ENCODE measurements at regions not wholly inside any gene's neighbourhood (a gene's known extent, or its start where the extent isn't known, plus 50 kb on each side); places are given as distances from the start of the nearest gene placed in this dataset.
"Not testable (repeated sequence)": the region's sequence is repeated elsewhere in the genome, so short reads cannot be mapped to it uniquely, and the experiment has no call there.

GRCh38 chr6:168377856-168378832 is 58.6 kb upstream of the DACT2 start:
- Mint-ChIP-seq H3K4me3 (no peak overlapping the region), H3K27me3 (ENCODE audit: low read depth) (no peaks in the 10 kb centered on the region), H3K36me3 (ENCODE audit: low read depth) (no peaks in the 10 kb centered on the region), H3K9me3 (ENCODE audit: insufficient read depth) (no peaks in the 10 kb centered on the region), H3K27ac (no peak overlapping the region), H3K4me1 (ENCODE audit: low read depth) (no peaks in the 10 kb centered on the region)
- POLR2A ChIA-PET = no interaction called here
- ATAC-seq (no peak), DNase-seq (no peak)
- CTCF ChIA-PET = no interaction called here

DNA sequence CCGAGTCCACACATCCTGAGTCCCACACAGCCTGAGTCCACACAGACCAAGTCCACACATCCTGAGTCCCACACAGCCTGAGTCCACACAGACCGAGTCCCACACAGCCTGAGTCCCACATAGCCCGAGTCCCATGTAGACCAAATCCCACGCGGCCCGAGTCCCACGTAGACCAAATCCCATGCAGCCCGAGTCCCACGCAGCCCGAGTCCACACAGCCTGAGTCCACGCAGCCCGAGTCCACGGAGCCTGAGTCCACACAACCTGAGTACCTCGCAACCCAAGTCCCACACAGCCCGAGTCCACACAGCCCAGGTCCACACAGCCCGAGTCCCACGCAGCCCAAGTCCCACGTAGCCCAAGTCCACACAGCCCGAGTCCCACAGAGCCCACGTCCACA is 60.0 kb upstream of the DACT2 start:
- ATAC-seq; H3K27me3 Mint-ChIP-seq (ENCODE audit: low read depth); H3K4me1 Mint-ChIP-seq (ENCODE audit: low read depth); H3K4me3 Mint-ChIP-seq; H3K36me3 Mint-ChIP-seq (ENCODE audit: low read depth); H3K27ac Mint-ChIP-seq; CTCF ChIA-PET; POLR2A ChIA-PET; DNase-seq; H3K9me3 Mint-ChIP-seq (ENCODE audit: insufficient read depth): not testable (repeated sequence)

GRCh38 chr6:168380166-168380955 is 60.6 kb upstream of the SMOC2 start:
- POLR2A ChIA-PET, H3K4me3 Mint-ChIP-seq: not testable (repeated sequence)

DNA sequence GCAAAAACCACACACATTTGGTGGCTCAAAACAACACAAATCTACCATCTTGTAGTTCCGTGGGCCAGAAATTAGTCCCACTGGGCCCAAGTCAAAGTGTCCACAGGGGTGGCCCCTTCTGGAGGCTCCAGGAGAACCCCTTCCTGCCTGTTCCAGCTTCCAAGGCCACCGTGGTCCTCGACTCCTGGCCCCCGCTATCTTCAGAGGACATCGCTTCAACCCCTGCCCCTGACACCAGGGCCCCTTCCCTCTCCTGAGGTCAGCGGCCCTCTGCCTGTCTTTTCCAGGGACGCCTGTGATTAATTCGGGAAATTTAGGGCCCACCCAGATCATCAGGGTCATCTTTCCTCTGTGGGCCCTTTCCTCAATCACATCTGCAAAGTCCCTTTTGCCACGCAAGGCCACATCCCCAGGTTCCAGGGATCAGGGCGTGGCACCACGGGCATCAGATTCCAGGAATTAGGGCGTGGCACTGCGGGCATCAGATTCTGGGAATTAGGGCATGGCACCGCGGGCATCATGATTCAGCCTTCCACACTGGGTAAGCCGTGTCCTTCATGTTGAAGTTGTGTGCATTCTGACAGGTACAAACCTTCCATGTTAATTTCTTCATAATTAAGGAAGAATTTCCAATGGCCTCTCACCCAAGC is 59.9 kb upstream of the SMOC2 start:
- no peaks in the 10 kb centered on the region for H3K36me3 Mint-ChIP-seq (ENCODE audit: low read depth)
- H3K27ac Mint-ChIP-seq = no peak overlapping the region
- no peak for ATAC-seq
- H3K27me3 Mint-ChIP-seq (ENCODE audit: low read depth) = no peaks in the 10 kb centered on the region
- no peak for DNase-seq
- peaks cover 7% of the 10 kb centered on the region for H3K9me3 Mint-ChIP-seq (ENCODE audit: insufficient read depth)
- no peaks in the 10 kb centered on the region for H3K4me1 Mint-ChIP-seq (ENCODE audit: low read depth)
- no peak overlapping the region for H3K4me3 Mint-ChIP-seq
- ChIA-PET CTCF (no interaction called here), POLR2A (no interaction called here)

More at GRCh38 chr6:168380166-168380955, 60.6 kb upstream of the SMOC2 start:
- H3K4me1 Mint-ChIP-seq (ENCODE audit: low read depth); DNase-seq; CTCF ChIA-PET; ATAC-seq; H3K9me3 Mint-ChIP-seq (ENCODE audit: insufficient read depth); H3K36me3 Mint-ChIP-seq (ENCODE audit: low read depth); H3K27ac Mint-ChIP-seq; H3K27me3 Mint-ChIP-seq (ENCODE audit: low read depth): not testable (repeated sequence)

- no peak overlapping the region for H3K27ac Mint-ChIP-seq
- no peak for DNase-seq
- POLR2A ChIA-PET = no interaction called here
- H3K4me1 Mint-ChIP-seq (ENCODE audit: low read depth) = no peaks in the 10 kb centered on the region
- H3K9me3 Mint-ChIP-seq (ENCODE audit: insufficient read depth) = peaks cover 7% of the 10 kb centered on the region
- H3K36me3 Mint-ChIP-seq (ENCODE audit: low read depth) = no peaks in the 10 kb centered on the region
- CTCF ChIA-PET = no interaction called here
- H3K27me3 Mint-ChIP-seq (ENCODE audit: low read depth) = no peaks in the 10 kb centered on the region
- no peak overlapping the region for H3K4me3 Mint-ChIP-seq
- ATAC-seq = no peak
Observed at GRCh38 chr6:168381726-168382458, 59.1 kb upstream of the SMOC2 start.

DNA sequence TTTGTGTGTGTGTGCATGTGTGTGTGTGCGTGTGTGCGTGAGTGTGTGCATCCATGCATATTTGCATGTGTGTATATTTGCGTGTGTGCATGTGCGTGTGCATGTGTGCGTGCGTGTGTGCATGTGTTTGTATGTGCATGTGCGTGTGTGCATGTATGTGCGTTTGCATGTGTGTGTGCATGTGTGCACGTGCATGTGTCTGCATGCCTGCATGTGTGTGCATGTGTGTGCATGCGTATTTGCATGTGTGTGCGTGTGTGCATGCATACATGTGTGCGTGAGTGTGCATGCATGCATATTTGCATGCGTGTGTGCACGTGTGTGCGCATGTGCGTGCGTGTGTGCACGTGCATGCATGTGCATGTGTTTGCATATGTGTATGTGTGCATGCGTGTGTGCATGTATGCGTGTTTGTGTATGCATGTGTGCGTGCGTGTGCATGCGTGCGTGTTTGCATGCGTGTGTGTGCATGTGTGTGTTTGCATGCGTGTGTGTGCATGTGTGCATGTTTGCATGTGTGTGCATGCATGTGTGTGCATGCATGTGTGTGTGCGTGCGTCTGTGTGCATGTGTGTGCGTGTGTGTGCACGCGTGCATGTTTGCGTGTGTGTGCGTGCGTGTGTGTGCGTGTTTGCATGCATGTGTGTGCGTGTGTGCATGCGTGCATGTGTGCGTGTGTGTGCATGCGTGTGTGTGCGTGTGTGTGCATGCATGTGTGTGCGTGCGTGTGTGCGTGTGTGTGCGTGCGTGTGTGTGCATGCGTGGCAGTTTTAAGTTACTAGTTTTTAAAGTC is 57.7 kb upstream of the SMOC2 start:
- ATAC-seq = no peak
- Mint-ChIP-seq H3K27ac (no peak overlapping the region), H3K27me3 (ENCODE audit: low read depth) (no peaks in the 10 kb centered on the region), H3K4me3 (no peak overlapping the region), H3K4me1 (ENCODE audit: low read depth) (no peaks in the 10 kb centered on the region), H3K36me3 (ENCODE audit: low read depth) (no peaks in the 10 kb centered on the region), H3K9me3 (ENCODE audit: insufficient read depth) (peaks cover 7% of the 10 kb centered on the region)
- no peak for DNase-seq
- CTCF ChIA-PET = no interaction called here
- POLR2A ChIA-PET = no interaction called here

- H3K9me3 Mint-ChIP-seq (ENCODE audit: insufficient read depth) = peaks cover 7% of the 10 kb centered on the region
- DNase-seq (no peak), ATAC-seq (no peak)
- ChIA-PET POLR2A (no interaction called here), CTCF (no interaction called here)
- H3K27ac Mint-ChIP-seq = no peak overlapping the region
- no peak overlapping the region for H3K4me3 Mint-ChIP-seq
- no peaks in the 10 kb centered on the region for H3K36me3 Mint-ChIP-seq (ENCODE audit: low read depth)
- no peaks in the 10 kb centered on the region for H3K4me1 Mint-ChIP-seq (ENCODE audit: low read depth)
- no peaks in the 10 kb centered on the region for H3K27me3 Mint-ChIP-seq (ENCODE audit: low read depth)
Observed at GRCh38 chr6:168384045-168385036, 56.6 kb upstream of the SMOC2 start.

- Mint-ChIP-seq H3K4me1 (ENCODE audit: low read depth) (no peaks in the 10 kb centered on the region), H3K27ac (no peak overlapping the region), H3K27me3 (ENCODE audit: low read depth) (no peaks in the 10 kb centered on the region), H3K36me3 (ENCODE audit: low read depth) (no peaks in the 10 kb centered on the region), H3K9me3 (ENCODE audit: insufficient read depth) (peaks cover 7% of the 10 kb centered on the region), H3K4me3 (no peak overlapping the region)
- no peak for DNase-seq
- ChIA-PET CTCF (no interaction called here), POLR2A (no interaction called here)
- ATAC-seq = no peak
Observed at GRCh38 chr6:168385037-168385759, 55.8 kb upstream of the SMOC2 start.

- ATAC-seq (no peak), DNase-seq (no peak)
- H3K4me1 Mint-ChIP-seq (ENCODE audit: low read depth) = no peaks in the 10 kb centered on the region
- H3K27ac Mint-ChIP-seq = no peak overlapping the region
- no peak overlapping the region for H3K4me3 Mint-ChIP-seq
- ChIA-PET CTCF (no interaction called here), POLR2A (no interaction called here)
- no peaks in the 10 kb centered on the region for H3K36me3 Mint-ChIP-seq (ENCODE audit: low read depth)
- H3K27me3 Mint-ChIP-seq (ENCODE audit: low read depth) = no peaks in the 10 kb centered on the region
- H3K9me3 Mint-ChIP-seq (ENCODE audit: insufficient read depth) = peaks cover 7% of the 10 kb centered on the region
Observed at GRCh38 chr6:168385858-168386735, 54.9 kb upstream of the SMOC2 start.
